GM21360 (cell line): ENCODE measurements at regions not wholly inside any gene's neighbourhood (a gene's known extent, or its start where the extent isn't known, plus 50 kb on each side); places are given as distances from the start of the nearest gene placed in this dataset.
"Not testable (repeated sequence)": the region's sequence is repeated elsewhere in the genome, so short reads cannot be mapped to it uniquely, and the experiment has no call there.

Experiments
- ATAC-seq: cut with Tn5 transposase; IDR thresholded peaks from one replicate; pipeline ENCODE4 v1.9.1; 2021; ENCODE audit warnings: mild to moderate bottlenecking, moderate library complexity; ENCODE audit not compliant: unreplicated experiment

DNA sequence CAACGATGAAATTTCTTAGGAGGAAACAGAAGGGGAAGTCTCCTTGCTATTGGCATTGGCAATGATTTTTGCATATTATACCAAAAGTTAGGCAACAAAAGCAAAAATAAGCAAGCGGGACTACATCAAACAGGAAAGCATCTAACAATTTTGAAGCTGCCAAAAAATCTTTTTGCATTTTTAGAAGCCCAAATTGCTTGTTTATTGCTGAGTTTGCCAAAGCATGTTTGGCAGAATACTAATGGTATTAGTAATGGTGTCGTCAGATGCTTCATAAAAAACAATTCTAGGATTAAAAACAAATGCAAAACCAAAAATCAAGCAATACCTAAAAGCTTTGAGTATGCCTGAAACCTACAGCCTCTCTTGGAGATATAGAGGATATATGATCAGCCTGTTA lies 80.0 kb downstream of the GALR1 start:
- no peak for ATAC-seq

DNA sequence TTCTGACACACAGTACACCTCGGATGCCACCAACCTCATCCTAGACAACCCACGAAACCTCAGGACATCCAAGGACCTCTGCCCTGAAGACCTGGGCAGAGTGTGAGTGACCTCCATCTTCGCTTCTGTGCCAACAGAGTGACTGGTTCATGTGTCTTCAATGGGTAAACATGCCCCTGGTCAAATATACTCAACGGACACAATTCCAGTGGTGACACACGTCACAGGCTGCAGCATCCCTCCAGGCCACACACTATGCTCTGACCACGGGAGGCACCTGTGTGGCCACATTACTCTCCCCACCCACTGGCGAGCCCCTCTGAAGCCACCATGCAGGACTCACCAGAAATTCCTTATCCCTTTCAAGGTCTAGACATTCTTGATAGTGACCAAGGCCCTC lies 85.2 kb downstream of the GALR1 start:
- no peak for ATAC-seq

DNA sequence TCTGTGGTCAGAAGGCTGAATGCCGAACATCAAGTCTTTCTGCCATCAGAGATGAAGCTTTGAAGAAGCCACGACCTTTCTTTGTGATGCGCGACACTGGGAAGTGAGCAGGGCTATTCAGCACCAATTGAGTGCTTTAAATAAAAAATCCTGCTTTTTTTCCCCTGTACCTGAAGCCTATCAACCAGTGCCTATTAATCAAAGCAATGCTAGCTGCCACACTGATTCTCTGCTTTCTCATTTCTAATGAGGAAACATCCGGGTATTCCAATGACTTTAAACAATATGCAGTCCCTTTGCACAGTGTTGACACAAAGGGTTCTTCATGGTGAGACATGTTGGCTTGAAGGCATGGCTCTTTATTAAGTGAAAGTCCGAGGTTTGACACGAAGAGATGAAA lies 88.0 kb downstream of the GALR1 start:
- ATAC-seq, result no peak

DNA sequence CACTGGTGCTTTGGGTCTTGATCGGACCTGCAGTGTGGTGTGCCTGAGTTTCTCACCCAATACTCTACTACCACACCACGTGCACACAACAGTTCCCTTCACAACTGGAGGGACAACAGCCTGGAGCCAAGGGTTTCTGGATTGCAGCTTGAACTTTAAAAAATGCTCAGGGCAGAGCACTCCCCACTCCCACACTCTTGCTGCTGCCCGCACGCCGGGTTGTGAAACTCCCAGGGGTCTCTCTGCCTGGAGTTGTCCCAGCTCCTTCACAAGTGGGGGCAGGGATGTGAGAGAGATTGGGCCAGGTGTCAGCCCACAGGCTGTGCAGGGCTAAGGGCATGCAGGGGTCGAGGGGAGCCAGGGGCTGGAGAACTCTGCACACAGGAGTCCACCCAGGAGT lies 89.4 kb downstream of the GALR1 start:
- ATAC-seq, result no peak

DNA sequence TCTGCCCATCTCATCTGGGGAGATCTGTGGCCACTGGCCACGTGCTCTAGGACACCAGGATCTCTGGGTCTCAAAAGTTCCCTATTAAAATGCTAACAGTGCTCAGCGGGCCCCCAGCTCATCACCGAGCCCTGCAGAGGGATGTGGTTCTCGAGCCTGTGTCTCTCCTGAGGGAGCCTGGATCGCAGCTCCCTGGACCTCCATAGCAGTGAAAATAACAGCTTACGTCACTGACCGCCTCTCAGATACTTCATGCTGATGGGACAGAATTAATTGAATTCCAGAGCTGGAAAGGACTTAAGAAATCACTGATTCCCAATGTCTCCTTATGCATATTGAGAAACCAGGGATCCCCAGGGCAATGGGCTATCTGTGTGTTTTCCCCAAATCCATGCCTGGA lies 90.0 kb downstream of the GALR1 start:
- ATAC-seq, result no peak

DNA sequence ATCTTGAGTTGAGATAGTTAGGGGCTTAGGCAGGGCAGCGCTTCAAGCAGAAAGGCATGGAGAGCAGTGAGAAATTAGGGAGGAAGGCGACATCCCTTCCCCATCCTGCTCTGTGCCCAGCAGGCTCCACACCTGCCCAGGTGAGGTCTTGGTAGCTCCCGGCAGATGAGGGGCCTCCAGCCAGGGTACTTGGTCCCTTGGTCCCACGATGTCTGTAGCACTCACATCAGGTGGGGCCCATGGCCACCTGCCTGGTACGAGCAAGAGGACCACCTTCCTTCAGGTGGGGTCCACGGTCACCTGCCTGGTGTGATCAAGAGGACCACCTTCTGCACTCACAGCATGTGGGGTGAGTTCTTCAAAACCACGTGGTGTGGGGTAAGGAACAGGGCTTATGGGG lies 91.2 kb downstream of the GALR1 start:
- ATAC-seq, result no peak

DNA sequence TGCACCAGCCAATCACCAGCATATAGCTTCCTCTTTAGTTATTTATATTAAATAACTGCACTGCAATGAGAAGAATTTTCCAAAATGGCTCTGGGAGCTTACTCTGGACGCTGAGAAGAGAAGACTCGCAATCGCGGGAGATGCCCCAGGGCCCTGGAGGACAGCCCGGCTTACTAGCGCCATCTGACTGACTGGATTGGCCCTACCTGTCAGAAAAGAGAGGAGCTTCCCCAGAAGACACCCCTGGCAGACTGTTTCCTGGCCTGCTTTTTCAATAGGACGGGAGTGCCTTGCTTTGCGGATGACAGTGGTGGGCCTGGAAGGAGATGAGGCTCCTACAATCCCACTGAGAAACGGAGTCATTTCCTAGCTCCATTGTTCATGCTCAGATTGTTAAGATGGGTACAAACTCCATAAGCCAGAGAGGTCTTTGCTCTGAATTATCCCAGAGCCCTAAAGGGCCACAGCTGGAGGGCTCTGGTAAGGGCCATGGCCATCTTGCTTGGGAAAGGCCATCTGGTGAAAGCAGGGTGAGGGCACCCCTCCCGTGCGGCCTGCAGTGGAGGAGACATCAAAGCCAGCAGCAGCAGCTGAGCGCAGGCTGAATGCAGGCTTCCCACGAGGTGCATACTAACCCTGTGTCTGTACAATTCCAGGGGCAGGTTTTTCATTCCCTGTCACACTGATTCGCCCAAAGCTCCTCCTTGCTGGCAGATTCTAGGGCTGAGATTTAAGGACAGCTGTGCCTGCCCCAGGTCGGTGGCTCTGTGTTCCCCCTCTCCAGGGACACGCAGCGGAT lies 92.1 kb downstream of the GALR1 start:
- ATAC-seq, result no peak

DNA sequence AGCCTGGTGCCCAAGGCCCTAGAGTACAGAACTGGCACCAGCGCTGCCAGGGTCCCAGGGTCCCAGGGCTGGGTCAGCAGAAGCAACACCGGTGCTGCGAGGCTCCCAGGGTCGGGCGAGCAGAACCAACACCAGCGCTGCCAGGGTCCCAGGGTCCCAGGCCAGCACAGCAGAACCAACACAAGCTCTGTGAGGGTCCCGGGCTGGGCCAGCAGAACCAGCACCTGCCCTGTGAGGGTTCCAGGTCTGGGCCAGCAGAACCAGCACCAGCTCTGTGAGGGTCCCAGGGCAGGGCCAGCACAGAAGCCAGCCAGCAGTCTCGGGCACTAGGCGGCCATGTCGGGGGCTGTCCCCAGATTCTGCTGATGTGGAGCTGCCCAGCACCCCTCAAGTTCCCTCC lies 93.1 kb downstream of the GALR1 start:
- no peak for ATAC-seq

DNA sequence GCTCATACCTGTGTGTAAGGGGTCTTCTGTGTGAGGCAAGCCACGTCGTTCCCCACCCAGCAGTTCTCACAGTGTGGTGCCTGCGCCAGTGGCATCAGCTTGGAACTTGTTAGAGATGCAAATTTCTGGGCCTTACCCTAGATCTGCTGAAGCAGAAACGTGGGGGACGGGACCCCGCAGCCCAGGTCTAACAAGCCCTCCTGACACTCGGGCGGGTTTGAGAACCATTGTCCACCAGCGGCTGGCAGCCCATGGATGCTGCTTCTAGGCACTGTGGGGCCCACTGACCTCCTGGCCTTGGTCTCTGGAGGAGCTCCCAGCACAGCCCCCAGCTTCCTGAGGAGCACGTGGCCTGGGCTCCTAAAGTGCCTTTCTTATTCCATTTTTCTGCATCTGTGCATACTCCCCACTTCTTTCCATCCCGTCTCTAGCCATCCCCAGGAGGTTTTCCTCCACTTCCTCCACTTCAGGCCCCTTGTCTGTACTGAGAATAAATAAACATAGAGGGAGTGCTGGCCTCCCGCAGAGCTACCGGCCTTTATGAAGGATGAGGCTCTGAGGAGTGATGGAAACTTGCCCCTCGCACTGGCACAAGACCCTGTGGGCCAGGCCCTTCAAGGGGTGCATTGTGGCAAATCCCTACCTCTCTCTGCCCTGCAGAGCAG lies 94.3 kb downstream of the GALR1 start:
- ATAC-seq, result no peak

DNA sequence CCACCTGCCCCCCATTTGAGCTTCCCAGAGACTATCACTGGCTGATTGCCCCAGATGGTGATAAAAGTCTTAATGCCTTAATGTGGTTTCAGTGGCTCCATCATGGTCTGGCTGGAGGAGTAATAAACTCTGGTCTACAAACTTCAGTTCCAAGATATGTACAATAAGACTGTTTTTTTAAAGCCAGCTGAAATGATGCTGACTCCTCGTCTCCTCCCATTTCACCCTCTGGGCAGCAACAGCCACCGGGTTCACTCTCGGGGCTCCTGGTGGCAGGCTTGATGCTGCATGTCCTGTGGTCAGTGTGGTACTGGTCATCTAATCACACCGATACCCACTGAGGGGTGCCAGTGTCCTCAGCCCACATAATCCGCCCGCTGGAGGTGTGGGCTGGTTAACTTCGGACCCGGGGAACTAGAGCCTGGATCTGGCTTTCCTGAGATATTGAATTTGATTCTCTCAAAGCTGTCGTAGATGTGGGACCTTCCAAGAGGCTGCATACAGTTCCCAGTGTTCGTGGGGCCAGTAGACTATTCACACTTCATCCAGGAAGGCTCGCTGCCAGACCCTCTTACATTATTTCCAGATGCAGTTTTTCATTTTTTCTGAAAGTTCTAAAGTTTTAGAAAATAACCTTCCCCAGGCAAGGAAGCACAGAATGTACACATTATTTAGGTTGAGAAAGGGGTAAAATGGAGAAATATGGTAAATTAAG lies 95.3 kb downstream of the GALR1 start:
- ATAC-seq, result no peak

DNA sequence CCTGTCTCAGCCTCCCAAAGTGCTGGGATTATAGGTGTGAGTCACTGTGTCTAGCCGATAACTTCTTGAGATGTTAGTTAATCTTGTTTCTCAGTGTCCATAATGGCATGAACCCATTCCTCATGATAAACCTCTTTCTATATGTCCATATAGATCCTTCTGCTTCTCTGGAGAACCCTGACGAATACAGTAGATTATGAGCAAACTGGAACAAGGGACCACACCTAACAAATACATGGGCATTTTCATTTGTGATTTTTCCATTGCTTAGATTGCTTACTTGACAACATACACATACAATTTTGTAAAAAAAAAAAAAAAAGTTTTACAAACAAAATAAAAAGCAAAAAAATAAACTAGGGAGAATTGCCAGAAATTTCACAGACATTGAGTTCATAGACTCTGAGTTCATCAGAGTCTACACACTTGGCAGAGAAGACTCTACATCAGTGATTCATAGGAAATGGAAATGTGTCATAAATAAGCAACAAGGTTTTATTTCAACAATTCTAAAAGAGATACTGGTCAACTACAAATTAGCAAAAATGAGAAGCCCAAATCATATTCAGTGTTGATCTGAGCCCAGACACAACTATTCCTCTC lies 96.7 kb downstream of the GALR1 start:
- no peak for ATAC-seq

DNA sequence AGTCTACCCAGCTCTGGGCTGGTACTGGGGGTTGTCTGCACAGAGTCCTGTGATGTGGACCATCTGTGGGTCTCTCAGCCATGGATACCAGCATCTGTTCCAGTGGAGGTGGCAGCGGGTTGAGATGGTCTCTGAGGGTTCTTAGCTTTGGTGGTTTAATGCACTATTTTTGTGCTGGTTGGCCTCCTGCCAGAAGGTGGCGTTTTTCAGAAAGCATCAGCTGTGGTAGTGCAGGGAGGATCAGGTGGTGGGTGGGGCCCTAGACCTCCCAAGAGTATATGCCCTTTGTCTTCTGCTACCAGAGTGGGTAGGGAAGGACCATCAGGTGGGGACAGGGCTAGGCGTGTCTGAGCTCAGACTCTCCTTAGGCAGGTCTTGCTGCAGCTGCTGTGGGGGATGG lies 103.7 kb downstream of the GALR1 start:
- ATAC-seq, result not testable (repeated sequence)

DNA sequence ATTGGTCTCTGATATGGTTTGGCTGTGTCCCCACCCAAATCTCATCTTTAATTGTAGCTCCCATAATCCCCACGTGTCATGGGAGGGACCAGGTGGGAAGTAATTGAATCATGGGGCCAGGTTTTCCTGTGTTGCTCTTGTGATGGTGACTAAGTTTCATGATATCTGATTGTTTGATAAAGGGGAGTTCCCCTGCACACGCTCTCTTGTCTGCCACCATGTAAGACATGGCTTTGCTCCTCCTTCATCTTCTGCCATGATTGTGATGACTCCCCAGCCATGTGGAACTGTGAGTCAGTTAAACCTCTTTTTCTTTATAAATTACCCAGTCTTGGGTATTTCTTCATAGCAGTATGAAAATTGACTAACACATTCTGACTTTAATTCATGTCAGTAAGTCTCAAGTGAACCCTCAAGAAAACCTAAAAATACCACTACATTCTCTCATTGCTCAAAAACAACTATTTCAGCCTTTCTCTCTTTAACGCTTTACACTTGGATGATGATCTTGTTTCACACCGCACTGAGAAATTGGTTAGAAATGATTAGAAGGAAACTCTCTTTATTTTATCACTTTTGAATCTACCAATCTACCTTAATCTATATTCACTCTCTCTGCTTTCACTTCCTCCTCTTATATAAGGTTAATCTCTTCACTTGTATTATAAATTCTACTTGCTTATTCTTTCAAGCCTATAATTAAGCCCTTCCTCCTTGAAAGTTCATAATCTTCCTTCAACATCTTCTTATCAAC lies 110.1 kb downstream of the GALR1 start:
- ATAC-seq, result no peak

DNA sequence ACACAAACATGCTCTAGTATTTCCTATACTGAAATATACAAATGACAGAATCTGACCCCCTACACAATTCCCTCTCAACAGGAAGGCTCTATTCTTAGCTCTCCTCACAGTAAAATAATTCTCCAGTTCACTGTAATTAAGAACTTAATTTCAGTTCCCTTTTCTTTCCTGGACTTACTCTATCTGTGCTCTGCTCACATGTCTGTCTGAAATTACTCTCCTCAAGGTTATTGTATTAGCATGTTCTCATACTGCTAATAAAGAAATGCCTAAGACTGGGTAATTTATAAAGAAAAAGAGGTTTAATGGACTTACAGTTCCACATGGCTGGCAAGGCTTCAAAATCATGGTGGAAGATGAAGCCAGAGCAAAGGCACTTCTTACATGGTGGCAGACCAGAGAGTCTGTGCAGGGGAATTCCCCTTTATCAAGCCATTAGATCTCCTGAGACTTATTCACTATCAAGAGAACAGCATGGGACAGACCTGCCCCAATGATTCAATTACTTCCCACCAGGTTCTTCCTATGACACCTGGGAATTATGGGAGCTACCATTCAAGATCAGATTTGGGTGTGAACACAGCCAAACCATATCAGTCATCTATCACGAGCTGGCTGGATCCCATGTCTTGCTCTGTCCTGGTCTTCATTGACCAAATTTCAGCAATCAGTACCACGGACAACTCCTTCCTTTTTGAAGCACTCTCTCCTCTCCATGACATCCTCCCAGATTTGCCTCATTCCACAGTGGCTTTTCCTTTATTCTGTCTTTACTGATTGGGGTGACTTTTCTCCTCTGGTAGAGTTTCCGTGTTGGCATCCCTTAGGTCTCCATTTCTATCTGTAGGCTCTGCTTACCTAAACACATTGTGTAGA lies 110.9 kb downstream of the GALR1 start:
- no peak for ATAC-seq

DNA sequence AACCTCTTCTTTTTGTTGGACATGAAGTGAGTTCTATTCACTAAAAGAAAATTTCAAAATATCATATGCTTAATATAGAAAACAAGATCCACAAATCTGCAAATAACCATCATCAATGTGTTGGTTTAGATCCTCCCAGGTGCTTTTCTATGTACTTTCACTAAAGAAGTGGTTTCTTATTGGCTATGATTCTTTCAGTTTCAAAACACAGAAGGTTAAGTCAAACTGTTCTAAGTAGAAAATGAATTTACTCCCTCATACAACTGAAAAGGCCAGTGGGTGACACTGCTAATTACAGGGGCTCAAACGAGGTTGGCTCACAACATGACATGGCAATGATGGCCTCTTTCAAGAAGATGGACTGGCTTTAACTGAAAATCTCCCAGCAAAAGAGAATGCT lies 111.7 kb downstream of the GALR1 start:
- no peak for ATAC-seq

DNA sequence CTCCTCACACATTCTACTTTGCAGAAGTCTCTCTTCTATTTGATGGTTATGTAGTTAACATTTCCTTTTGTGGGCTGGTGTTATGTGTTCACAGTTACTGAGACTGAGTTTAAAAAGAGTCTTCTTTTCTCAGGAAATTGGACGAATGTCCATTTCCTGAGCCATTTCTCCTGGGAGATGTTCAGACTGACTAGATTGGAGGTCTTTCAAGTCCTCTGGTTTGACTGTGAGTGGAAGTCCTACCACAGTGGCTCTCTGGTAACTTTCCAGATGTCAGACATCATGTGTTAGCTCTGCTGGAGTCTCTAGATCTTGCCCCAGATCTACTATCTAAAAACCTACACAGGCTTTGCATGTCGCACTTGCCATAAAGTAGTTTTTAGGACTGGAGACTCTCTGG lies 116.0 kb downstream of the GALR1 start:
- ATAC-seq, result no peak

DNA sequence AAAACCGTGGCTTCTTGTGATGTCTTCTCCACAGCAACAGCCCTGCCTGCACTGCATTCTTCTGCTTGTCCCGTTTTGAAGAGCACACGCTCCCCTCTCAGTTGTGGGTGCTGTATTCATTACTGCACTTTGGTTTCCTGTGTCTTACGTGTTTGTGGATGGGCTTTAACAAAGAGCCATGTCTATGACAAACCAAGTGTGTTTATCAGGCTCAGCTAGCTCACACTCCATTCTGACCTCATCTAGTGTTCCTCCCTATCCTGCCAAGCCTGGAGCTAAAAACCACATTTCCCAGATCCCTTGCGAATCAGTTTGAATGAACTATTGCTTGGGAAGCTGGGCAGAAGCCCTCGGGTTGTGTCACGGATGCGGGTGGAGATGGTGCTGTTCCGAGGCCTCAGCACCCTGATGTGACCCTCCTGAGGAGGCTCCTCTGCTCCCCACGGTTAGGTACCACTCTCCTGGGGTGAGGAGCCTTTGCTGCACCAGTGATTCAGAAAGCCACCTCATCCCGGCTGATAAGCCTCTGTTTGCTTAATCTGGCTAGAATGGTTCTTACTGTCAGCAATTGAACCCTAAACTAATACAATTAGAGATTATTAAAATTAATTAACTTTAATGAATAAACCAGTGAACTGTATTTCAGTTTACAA lies 116.5 kb downstream of the GALR1 start:
- ATAC-seq, result no peak

DNA sequence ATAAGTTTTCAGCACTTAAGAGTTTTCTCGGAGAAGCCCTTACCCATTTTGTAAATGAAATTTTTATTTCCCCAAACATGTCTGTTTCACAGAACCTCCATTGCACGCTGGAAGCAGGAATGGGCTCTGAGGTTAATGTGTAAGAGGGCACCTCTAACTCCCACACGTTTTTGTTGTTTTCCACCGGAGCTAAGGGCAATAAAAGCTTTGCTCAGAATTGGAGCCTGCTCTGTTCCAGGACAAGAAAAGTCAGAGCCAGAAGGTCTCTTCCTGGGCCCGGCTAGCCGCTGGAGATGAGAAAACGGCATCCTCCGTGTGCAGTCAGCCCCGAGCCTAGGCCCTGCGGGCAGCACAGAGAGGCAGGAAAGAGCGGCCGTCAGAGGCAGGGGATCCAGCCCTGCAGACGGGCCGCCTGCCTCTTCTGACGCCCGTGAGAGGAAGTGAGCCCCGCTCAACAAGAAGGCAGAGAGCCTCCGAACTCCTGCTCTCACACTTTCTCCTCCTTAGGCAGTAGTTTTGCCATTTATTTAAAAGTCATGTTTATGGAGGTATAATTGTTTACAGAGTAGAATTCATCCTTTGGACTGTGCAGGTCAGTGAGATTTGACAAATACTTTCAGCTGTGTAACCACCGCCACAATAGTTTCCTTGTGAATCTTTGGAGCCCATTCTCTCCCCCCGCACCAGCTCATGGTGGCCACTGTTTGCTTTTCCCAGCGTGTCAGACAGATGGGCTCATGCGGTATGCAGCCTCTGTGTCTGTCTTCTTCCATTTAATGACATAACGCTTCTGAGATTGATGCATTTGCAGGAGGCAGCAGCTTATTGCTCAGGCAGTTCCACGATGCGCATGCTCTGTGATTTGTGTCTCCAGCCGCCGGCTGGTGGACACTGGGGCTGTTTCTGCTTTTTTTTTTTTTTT lies 117.3 kb downstream of the GALR1 start:
- no peak for ATAC-seq
